ENCODE measurements at regions not wholly inside any gene's neighbourhood (a gene's known extent, or its start where the extent isn't known, plus 50 kb on each side); places are given as distances from the start of the nearest gene placed in this dataset.

DNA sequence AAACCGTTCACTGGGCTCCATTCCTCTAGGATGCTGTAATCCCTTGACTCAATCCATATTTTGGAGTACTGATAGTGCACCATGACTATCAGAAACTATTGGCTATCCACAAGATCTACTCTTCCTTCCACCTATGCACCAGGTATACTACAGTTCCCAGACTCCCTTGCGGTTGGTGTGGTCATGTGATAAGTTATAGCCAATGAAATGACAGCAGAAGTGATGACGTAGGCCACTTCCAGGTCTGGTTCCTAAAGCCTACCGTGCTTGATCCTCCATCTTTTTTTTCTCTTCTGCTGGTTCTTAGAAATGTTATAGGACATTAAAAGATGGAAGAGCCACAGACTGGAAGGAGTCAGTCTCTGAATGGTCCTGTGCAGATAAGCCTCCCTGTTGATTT lies 278.8 kb upstream of the C16orf82 start:
- TF ChIP-seq EZH2 (IDR thresholded peaks at IDR 0.05; ENCODE audit: insufficient read depth, poor library complexity, severe bottlenecking) (no peak), EZH2phosphoT487 (IDR thresholded peaks at IDR 0.05; ENCODE audit: insufficient read depth, low read depth) (no peak)
